Nephron progenitor cell (in vitro differentiated cells): ENCODE measurements at regions not wholly inside any gene's neighbourhood (a gene's known extent, or its start where the extent isn't known, plus 50 kb on each side); places are given as distances from the start of the nearest gene placed in this dataset.

ENCODE experiments used
- DNase-seq: peaks from one replicate; pipeline ENCODE4 v3.0.0; 2021
- H3K27ac Mint-ChIP-seq: 2 replicates; pipeline ENCODE4 v1.8.0; 2021; ENCODE audit warnings: mild to moderate bottlenecking, moderate library complexity, mixed read lengths
- H3K27me3 Mint-ChIP-seq: 2 replicates; pipeline ENCODE4 v1.8.0; 2021; ENCODE audit warnings: mild to moderate bottlenecking, low read depth, mixed read lengths; ENCODE audit not compliant: poor library complexity
- H3K36me3 Mint-ChIP-seq: 2 replicates; pipeline ENCODE4 v1.8.0; 2021; ENCODE audit warnings: low read depth, mixed read lengths
- H3K4me1 Mint-ChIP-seq: 2 replicates; pipeline ENCODE4 v1.8.0; 2021; ENCODE audit warnings: mixed read lengths
- H3K4me3 Mint-ChIP-seq: 2 replicates; pipeline ENCODE4 v1.8.0; 2021; ENCODE audit warnings: mild to moderate bottlenecking, moderate library complexity, mixed read lengths
- H3K9me3 Mint-ChIP-seq: 2 replicates; pipeline ENCODE4 v1.8.0; 2021; ENCODE audit warnings: mild to moderate bottlenecking, moderate library complexity, mixed read lengths
- CTCF ChIP-seq: fragments of 200-600 bp; sonication (generic); IDR thresholded peaks from 2 replicates; pipeline ENCODE4 v1.5.0; 2021; ENCODE audit warnings: antibody characterized with exemption

- DNase-seq = no peak
- no peak overlapping the region for H3K4me3 Mint-ChIP-seq
- peaks cover 85% of the 10 kb centered on the region for H3K9me3 Mint-ChIP-seq
- no peaks in the 10 kb centered on the region for H3K27me3 Mint-ChIP-seq
- H3K36me3 Mint-ChIP-seq = no peaks in the 10 kb centered on the region
- no peak for TF ChIP-seq CTCF
- H3K27ac Mint-ChIP-seq = no peak overlapping the region
- no peaks in the 10 kb centered on the region for H3K4me1 Mint-ChIP-seq
Measured at GRCh38 chr12:34626363-34627157, 604.3 kb downstream of the ALG10 start.
